Smooth muscle cell (in vitro differentiated cells): ENCODE measurements at regions not wholly inside any gene's neighbourhood (a gene's known extent, or its start where the extent isn't known, plus 50 kb on each side); places are given as distances from the start of the nearest gene placed in this dataset.
"Not testable (repeated sequence)": the region's sequence is repeated elsewhere in the genome, so short reads cannot be mapped to it uniquely, and the experiment has no call there.

Experiments used
- DNase-seq: peaks from one replicate; lab custom pipeline; 2025; ENCODE audit not compliant: unreplicated experiment; lab: John Stamatoyannopoulos, UW
- H2AFZ ChIP-seq: fragments of 200-600 bp; sonication (generic); 2 replicates; pipeline ENCODE4 v1.6.0; 2016; ENCODE audit warnings: antibody characterized with exemption, low read depth, mild to moderate bottlenecking
- H3F3A ChIP-seq: fragments of 200-600 bp; sonication (generic); 2 replicates; pipeline ENCODE4 v1.6.0; 2017; ENCODE audit warnings: antibody characterized with exemption, low read depth
- H3K27ac ChIP-seq: fragments of 200-600 bp; sonication (generic); 2 replicates; pipeline ENCODE4 v1.5.1; 2016; ENCODE audit warnings: low read depth, mild to moderate bottlenecking
- H3K27me3 ChIP-seq: fragments of 200-600 bp; sonication (generic); 2 replicates; pipeline ENCODE4 v1.6.1; 2016; ENCODE audit warnings: low read depth, mild to moderate bottlenecking
- H3K36me3 ChIP-seq: fragments of 200-600 bp; sonication (generic); 2 replicates; pipeline ENCODE4 v1.5.1; 2016; ENCODE audit warnings: low read depth
- H3K4me1 ChIP-seq: fragments of 200-600 bp; sonication (generic); 2 replicates; pipeline ENCODE4 v1.5.1; 2016; ENCODE audit warnings: low read depth
- H3K4me2 ChIP-seq: fragments of 200-600 bp; sonication (generic); 2 replicates; pipeline ENCODE4 v1.6.0; 2016; ENCODE audit warnings: mild to moderate bottlenecking
- H3K4me3 ChIP-seq: fragments of 200-600 bp; sonication (generic); 2 replicates; pipeline ENCODE4 v1.5.1; 2016; ENCODE audit warnings: mild to moderate bottlenecking
- H3K79me2 ChIP-seq: fragments of 200-600 bp; sonication (generic); 2 replicates; pipeline ENCODE4 v1.6.0; 2016; ENCODE audit warnings: low read depth, mild to moderate bottlenecking
- H3K9ac ChIP-seq: fragments of 200-600 bp; sonication (generic); 2 replicates; pipeline ENCODE4 v1.6.0; 2016; ENCODE audit warnings: low read depth
- H3K9me3 ChIP-seq: fragments of 200-600 bp; sonication (generic); replicated peaks from 2 replicates; pipeline ENCODE4 v1.5.1; 2016; ENCODE audit warnings: low read depth
- H4K20me1 ChIP-seq: fragments of 200-600 bp; sonication (generic); 2 replicates; pipeline ENCODE4 v1.6.0; 2016; ENCODE audit warnings: low read depth
- CTCF ChIP-seq: fragments of 200-600 bp; sonication (generic); IDR thresholded peaks from 2 replicates; pipeline ENCODE4 v1.5.1; 2017; ENCODE audit warnings: borderline replicate concordance, mild to moderate bottlenecking, antibody characterized with exemption; ENCODE audit not compliant: insufficient read depth, poor library complexity, severe bottlenecking
- WGBS: methylation state at CpG from one replicate; pipeline ENCODE4 v1.1.7; 2016; ENCODE audit warnings: low lambda C conversion rate; 5-methylcytosine and 5-hydroxymethylcytosine counted together

DNA sequence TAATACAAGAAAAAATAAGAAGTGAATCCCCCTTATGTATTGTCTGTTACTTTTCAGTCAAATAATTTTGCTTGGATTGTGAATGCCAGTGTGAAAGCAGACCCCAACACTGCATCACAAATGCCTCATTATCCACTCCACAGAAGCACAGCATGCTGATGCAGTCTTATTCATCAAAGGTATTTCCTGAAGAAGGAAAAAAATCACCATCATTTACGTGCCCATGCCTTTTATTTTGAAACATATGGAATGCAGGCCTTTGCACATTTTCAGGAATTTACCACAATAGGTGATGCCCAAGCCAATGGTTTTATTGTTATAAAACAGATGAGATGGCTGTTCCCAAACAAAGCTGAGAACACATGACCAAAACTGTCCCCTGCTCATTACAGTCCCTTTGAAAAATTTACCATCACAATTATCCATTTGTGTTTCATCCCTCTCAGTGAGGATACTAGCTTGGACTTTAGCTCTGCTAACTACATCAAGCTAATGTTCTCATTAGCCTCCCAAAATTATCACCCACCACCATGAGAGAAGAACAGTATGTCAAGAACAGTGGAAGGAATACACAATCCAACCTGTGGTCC, 180.6 kb upstream of the HTR1E start:
- Histone ChIP-seq H3K9ac (no peak overlapping the region), H3K4me3 (no peak overlapping the region), H3K36me3 (no peaks in the 10 kb centered on the region), H3K27me3 (no peaks in the 10 kb centered on the region), H3K9me3 (no peaks in the 10 kb centered on the region), H3K27ac (no peak overlapping the region), H3K4me1 (peaks cover 7% of the 10 kb centered on the region), H3K79me2 (no peaks in the 10 kb centered on the region), H2AFZ (no peak overlapping the region), H3K4me2 (no peak overlapping the region), H3F3A (no peaks in the 10 kb centered on the region), H4K20me1 (no peaks in the 10 kb centered on the region)
- no peak for TF ChIP-seq CTCF
- no peak for DNase-seq
- 41% methylated on average over 1 of the region's 1 CpG for WGBS

GRCh38 chr6:86744048-86744447, 193.3 kb upstream of the HTR1E start:
- no peaks in the 10 kb centered on the region for H3K9me3 ChIP-seq
- H3K27me3 ChIP-seq = no peaks in the 10 kb centered on the region
- no peak for TF ChIP-seq CTCF
- no peaks in the 10 kb centered on the region for H3K36me3 ChIP-seq
- no peak overlapping the region for H3K9ac ChIP-seq
- no peaks in the 10 kb centered on the region for H3F3A ChIP-seq
- no peak overlapping the region for H3K27ac ChIP-seq
- no peak overlapping the region for H2AFZ ChIP-seq
- H3K79me2 ChIP-seq = no peaks in the 10 kb centered on the region
- no peaks in the 10 kb centered on the region for H4K20me1 ChIP-seq
- 0% methylated on average over 1 of the region's 1 CpG for WGBS
- no peaks in the 10 kb centered on the region for H3K4me1 ChIP-seq
- H3K4me2 ChIP-seq = no peak overlapping the region
- no peak overlapping the region for H3K4me3 ChIP-seq
- no peak for DNase-seq

DNA sequence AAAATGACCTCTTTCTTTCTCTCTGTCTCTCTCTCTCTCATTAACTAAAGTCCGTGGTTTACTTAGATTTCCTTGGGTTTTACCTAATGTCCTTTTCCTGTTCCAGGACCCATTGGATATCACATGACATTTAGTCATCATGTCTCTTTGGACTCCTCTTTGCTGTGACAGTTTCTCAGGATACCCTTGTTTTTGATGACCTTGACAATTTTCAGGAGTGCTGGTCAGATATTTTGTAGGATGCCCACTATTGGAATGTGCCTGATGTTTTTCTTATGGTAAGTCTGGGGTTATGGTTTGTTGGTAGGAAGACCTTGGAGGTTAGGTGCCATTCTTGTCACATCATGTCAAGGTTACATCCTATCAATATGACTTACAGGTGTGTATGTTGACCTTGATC, 199.2 kb upstream of the HTR1E start:
- 89% methylated on average over 1 of the region's 1 CpG for WGBS
- H3K27me3 ChIP-seq = no peaks in the 10 kb centered on the region
- H4K20me1 ChIP-seq = no peaks in the 10 kb centered on the region
- H3K27ac ChIP-seq = no peak overlapping the region
- no peaks in the 10 kb centered on the region for H3K36me3 ChIP-seq
- no peaks in the 10 kb centered on the region for H3K4me1 ChIP-seq
- H3K79me2 ChIP-seq = no peaks in the 10 kb centered on the region
- no peak overlapping the region for H3K9ac ChIP-seq
- no peaks in the 10 kb centered on the region for H3K9me3 ChIP-seq
- no peak overlapping the region for H3K4me2 ChIP-seq
- H3F3A ChIP-seq = no peaks in the 10 kb centered on the region
- no peak overlapping the region for H2AFZ ChIP-seq
- DNase-seq = no peak
- H3K4me3 ChIP-seq = no peak overlapping the region
- no peak for TF ChIP-seq CTCF

DNA sequence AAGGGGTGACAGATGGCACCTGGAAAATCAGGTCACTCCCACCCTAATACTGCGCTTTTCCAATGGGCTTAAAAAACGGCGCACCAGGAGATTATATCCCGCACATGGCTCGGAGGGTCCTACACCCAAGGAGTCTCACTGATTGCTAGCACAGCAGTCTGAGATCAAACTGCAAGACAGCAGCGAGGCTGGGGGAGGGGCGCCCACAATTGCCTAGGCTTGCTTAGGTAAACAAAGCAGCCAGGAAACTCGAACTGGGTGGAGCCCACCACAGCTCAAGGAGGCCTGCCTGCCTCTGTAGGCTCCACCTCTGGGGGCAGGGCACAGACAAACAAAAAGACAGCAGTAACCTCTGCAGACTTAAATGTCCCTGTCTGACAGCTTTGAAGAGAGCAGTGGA, 205.7 kb upstream of the HTR1E start:
- H3K27ac ChIP-seq, H2AFZ ChIP-seq, H3K36me3 ChIP-seq, H3K4me2 ChIP-seq, H3K79me2 ChIP-seq, H3F3A ChIP-seq, H3K9ac ChIP-seq, H3K9me3 ChIP-seq, DNase-seq, H3K27me3 ChIP-seq, H4K20me1 ChIP-seq, H3K4me3 ChIP-seq, H3K4me1 ChIP-seq: not testable (repeated sequence)
- 84% methylated on average over 8 of the region's 8 CpGs for WGBS

- H3K9ac ChIP-seq, H3F3A ChIP-seq, H3K36me3 ChIP-seq, H4K20me1 ChIP-seq, H2AFZ ChIP-seq, H3K4me3 ChIP-seq, H3K4me2 ChIP-seq, DNase-seq, H3K9me3 ChIP-seq, H3K4me1 ChIP-seq, H3K27ac ChIP-seq, H3K79me2 ChIP-seq, H3K27me3 ChIP-seq: not testable (repeated sequence)
- WGBS = 91% methylated on average over 4 of the region's 4 CpGs
Measured at GRCh38 chr6:86730772-86731171, 206.6 kb upstream of the HTR1E start.
